Neural progenitor cell (in vitro differentiated cells): ENCODE measurements at regions not wholly inside any gene's neighbourhood (a gene's known extent, or its start where the extent isn't known, plus 50 kb on each side); places are given as distances from the start of the nearest gene placed in this dataset.

Source experiments
- DNase-seq: peaks from one replicate; pipeline ENCODE4 v3.0.0-alpha.2; 2016; ENCODE audit warnings: low spot score
- H2AFZ ChIP-seq: fragments of 200-600 bp; sonication (generic); replicated peaks from 2 replicates; pipeline ENCODE4 v1.6.1; 2016; ENCODE audit warnings: antibody characterized with exemption
- H3F3A ChIP-seq: fragments of 200-600 bp; sonication (generic); 2 replicates; pipeline ENCODE4 v1.6.1; 2016; ENCODE audit warnings: antibody characterized with exemption, low read depth
- H3K27ac ChIP-seq: fragments of 200-600 bp; sonication (generic); 2 replicates; pipeline ENCODE4 v1.5.1; 2016; ENCODE audit warnings: mild to moderate bottlenecking
- H3K27me3 ChIP-seq: fragments of 200-600 bp; sonication (generic); 2 replicates; pipeline ENCODE4 v1.6.1; 2016; ENCODE audit warnings: mild to moderate bottlenecking, moderate library complexity
- H3K36me3 ChIP-seq: fragments of 200-600 bp; sonication (generic); 2 replicates; pipeline ENCODE4 v1.5.1; 2016
- H3K4me1 ChIP-seq: fragments of 200-600 bp; sonication (generic); 2 replicates; pipeline ENCODE4 v1.6.1; 2016; ENCODE audit warnings: mixed run types
- H3K4me2 ChIP-seq: fragments of 200-600 bp; sonication (generic); 2 replicates; pipeline ENCODE4 v1.6.1; 2016
- H3K4me3 ChIP-seq: fragments of 200-600 bp; sonication (generic); 2 replicates; pipeline ENCODE4 v1.5.1; 2016
- H3K79me2 ChIP-seq: fragments of 200-600 bp; sonication (generic); 2 replicates; pipeline ENCODE4 v1.6.1; 2016; ENCODE audit warnings: low read depth
- H3K9ac ChIP-seq: fragments of 200-600 bp; sonication (generic); 2 replicates; pipeline ENCODE4 v1.6.1; 2016
- H3K9me3 ChIP-seq: fragments of 200-600 bp; sonication (generic); 2 replicates; pipeline ENCODE4 v1.5.1; 2016; ENCODE audit warnings: low read depth
- H4K20me1 ChIP-seq: fragments of 200-600 bp; sonication (generic); 2 replicates; pipeline ENCODE4 v1.6.1; 2016; ENCODE audit warnings: low read depth
- H3K27ac Mint-ChIP-seq: 3 replicates; pipeline ENCODE4 v1.8.0; 2021; ENCODE audit warnings: mixed read lengths
- H3K27me3 Mint-ChIP-seq: 2 replicates; pipeline ENCODE4 v1.8.0; 2022; ENCODE audit warnings: low read depth, mild to moderate bottlenecking, inconsistent platforms, moderate library complexity, mixed read lengths; ENCODE audit not compliant: insufficient read depth
- H3K36me3 Mint-ChIP-seq: 3 replicates; pipeline ENCODE4 v1.8.0; 2021; ENCODE audit warnings: mixed read lengths
- H3K4me1 Mint-ChIP-seq: 3 replicates; pipeline ENCODE4 v1.8.0; 2021; ENCODE audit warnings: mixed read lengths
- H3K4me3 Mint-ChIP-seq: 3 replicates; pipeline ENCODE4 v1.8.0; 2021; ENCODE audit warnings: mild to moderate bottlenecking, moderate library complexity, mixed read lengths
- H3K9me3 Mint-ChIP-seq: 3 replicates; pipeline ENCODE4 v1.8.0; 2020; ENCODE audit warnings: mixed read lengths
- CTCF ChIP-seq: fragments of 200-600 bp; sonication (generic); IDR thresholded peaks from 2 replicates; pipeline ENCODE4 v1.5.1; 2017; ENCODE audit warnings: antibody characterized with exemption, mild to moderate bottlenecking
- EZH2 ChIP-seq: fragments of 200-600 bp; sonication (generic); IDR thresholded peaks from 2 replicates; pipeline ENCODE4 v1.6.1; 2017; ENCODE audit warnings: antibody characterized with exemption, mild to moderate bottlenecking, moderate library complexity
- EZH2phosphoT487 ChIP-seq: fragments of 200-600 bp; sonication (generic); IDR thresholded peaks from 2 replicates; pipeline ENCODE4 v1.6.1; 2017; ENCODE audit warnings: antibody characterized with exemption

DNA sequence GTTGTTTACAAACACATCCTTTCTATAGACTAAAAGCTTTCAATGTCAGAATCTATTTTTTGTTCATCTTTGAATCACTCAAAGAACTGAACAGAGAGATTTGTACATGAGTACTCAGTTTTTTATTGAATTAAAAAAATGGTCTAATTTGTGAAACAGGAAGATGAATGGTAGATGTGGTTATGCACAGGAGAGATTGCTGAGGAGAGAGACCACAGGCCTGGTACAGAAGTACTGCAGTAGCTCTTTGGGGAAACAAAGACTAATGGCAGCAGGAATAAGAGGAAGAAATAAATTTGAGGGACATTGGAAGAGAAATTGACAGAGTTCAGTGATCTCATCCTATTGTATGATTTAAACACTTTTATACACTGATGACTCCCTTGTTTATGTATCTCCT, 222.0 kb upstream of the ARGLU1 start:
- no peak for DNase-seq
- no peak overlapping the region for H3K4me3 Mint-ChIP-seq
- H3K4me2 ChIP-seq = no peak overlapping the region
- H3K27me3 ChIP-seq = no peaks in the 10 kb centered on the region
- no peak overlapping the region for H3K4me3 ChIP-seq
- no peak overlapping the region for H3K27ac ChIP-seq
- no peak overlapping the region for H3K9ac ChIP-seq
- no peaks in the 10 kb centered on the region for H3K4me1 Mint-ChIP-seq
- no peaks in the 10 kb centered on the region for H3K36me3 ChIP-seq
- H2AFZ ChIP-seq = no peak overlapping the region
- H3K79me2 ChIP-seq = no peaks in the 10 kb centered on the region
- H3F3A ChIP-seq = peaks cover 5% of the 10 kb centered on the region
- peaks cover 35% of the 10 kb centered on the region for H3K4me1 ChIP-seq
- no peaks in the 10 kb centered on the region for H3K27me3 Mint-ChIP-seq
- no peaks in the 10 kb centered on the region for H3K36me3 Mint-ChIP-seq
- no peaks in the 10 kb centered on the region for H3K9me3 ChIP-seq
- H4K20me1 ChIP-seq = no peaks in the 10 kb centered on the region
- TF ChIP-seq EZH2phosphoT487 (no peak), EZH2 (no peak), CTCF (no peak)
- H3K9me3 Mint-ChIP-seq = no peaks in the 10 kb centered on the region
- no peak overlapping the region for H3K27ac Mint-ChIP-seq

DNA sequence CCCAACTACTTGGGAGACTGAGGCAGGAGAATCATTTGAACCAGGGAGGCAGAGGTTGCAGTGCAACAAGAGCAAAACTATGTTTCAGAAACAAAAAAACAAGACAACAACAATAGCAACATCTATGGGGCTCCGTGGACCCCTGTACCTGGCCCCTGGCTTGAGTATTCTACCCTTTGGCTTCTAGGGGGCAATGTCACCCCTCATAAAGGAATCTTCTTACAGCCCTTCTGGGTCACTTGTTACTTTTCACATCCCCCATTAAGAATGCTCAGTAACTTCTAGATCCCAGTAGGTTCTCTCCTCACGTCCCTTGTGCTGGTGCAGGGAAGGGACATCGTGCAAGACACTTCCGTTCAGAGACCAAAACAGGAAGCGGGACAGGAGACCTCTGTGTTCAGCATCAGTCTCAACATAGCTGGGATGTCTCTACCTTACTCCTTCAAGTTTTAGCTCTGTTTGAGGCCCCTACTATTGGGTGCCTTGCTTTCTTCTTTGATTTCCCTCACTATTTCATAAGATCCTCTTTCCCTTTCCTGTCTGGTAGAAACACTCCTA, 218.1 kb upstream of the ARGLU1 start:
- no peak overlapping the region for H3K4me3 ChIP-seq
- no peaks in the 10 kb centered on the region for H4K20me1 ChIP-seq
- no peaks in the 10 kb centered on the region for H3K4me1 Mint-ChIP-seq

DNA sequence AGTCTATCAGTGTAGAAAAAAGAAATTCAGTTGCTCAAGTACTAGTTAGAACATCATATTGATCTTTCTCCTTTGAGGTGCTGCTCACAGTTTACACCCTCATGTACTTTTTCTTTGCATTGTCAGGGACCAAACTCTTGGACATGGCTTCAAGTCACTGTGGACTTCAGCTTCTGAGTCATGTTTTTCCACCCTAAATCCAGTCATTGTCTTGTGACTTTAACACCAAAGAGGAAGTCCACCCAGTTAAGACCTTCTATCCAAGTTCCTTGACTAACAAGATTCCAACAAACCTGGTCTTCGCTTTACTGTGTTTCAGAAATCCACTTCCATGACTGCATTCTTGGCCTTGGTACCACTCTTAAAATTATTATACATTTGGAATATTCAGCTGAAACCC, 206.7 kb upstream of the ARGLU1 start:
- Mint-ChIP-seq H3K9me3 (peaks cover 7% of the 10 kb centered on the region), H3K27me3 (no peaks in the 10 kb centered on the region), H3K4me1 (no peaks in the 10 kb centered on the region), H3K4me3 (no peak overlapping the region), H3K27ac (no peak overlapping the region), H3K36me3 (no peaks in the 10 kb centered on the region)
- no peaks in the 10 kb centered on the region for H3F3A ChIP-seq
- no peak overlapping the region for H3K4me2 ChIP-seq
- no peaks in the 10 kb centered on the region for H3K9me3 ChIP-seq
- TF ChIP-seq EZH2phosphoT487 (no peak), EZH2 (no peak), CTCF (no peak)
- no peaks in the 10 kb centered on the region for H3K27me3 ChIP-seq
- no peaks in the 10 kb centered on the region for H4K20me1 ChIP-seq
- no peak overlapping the region for H3K4me3 ChIP-seq
- H3K4me1 ChIP-seq = peaks cover 7% of the 10 kb centered on the region
- no peak for DNase-seq
- H3K79me2 ChIP-seq = no peaks in the 10 kb centered on the region
- no peaks in the 10 kb centered on the region for H3K36me3 ChIP-seq
- H3K9ac ChIP-seq = no peak overlapping the region
- H3K27ac ChIP-seq = no peak overlapping the region
- H2AFZ ChIP-seq = no peak overlapping the region

More for the DNA sequence above, 218.1 kb upstream of the ARGLU1 start:
- no peaks in the 10 kb centered on the region for H3K27me3 Mint-ChIP-seq
- H3K9ac ChIP-seq = no peak overlapping the region
- no peak for DNase-seq
- no peaks in the 10 kb centered on the region for H3K79me2 ChIP-seq
- no peaks in the 10 kb centered on the region for H3K36me3 ChIP-seq
- H3K4me1 ChIP-seq = peaks cover 24% of the 10 kb centered on the region
- H3K9me3 Mint-ChIP-seq = peaks cover 3% of the 10 kb centered on the region
- no peak overlapping the region for H3K4me3 Mint-ChIP-seq
- no peak overlapping the region for H2AFZ ChIP-seq
- TF ChIP-seq EZH2phosphoT487 (no peak), EZH2 (no peak), CTCF (no peak)
- no peak overlapping the region for H3K27ac Mint-ChIP-seq
- H3K36me3 Mint-ChIP-seq = no peaks in the 10 kb centered on the region
- no peak overlapping the region for H3K27ac ChIP-seq
- no peaks in the 10 kb centered on the region for H3K27me3 ChIP-seq
- H3F3A ChIP-seq = peaks cover 4% of the 10 kb centered on the region
- no peak overlapping the region for H3K4me2 ChIP-seq
- no peaks in the 10 kb centered on the region for H3K9me3 ChIP-seq
